ENCODE measurements at regions not wholly inside any gene's neighbourhood (a gene's known extent, or its start where the extent isn't known, plus 50 kb on each side); places are given as distances from the start of the nearest gene placed in this dataset.
"Not testable (repeated sequence)": the region's sequence is repeated elsewhere in the genome, so short reads cannot be mapped to it uniquely, and the experiment has no call there.

DNA sequence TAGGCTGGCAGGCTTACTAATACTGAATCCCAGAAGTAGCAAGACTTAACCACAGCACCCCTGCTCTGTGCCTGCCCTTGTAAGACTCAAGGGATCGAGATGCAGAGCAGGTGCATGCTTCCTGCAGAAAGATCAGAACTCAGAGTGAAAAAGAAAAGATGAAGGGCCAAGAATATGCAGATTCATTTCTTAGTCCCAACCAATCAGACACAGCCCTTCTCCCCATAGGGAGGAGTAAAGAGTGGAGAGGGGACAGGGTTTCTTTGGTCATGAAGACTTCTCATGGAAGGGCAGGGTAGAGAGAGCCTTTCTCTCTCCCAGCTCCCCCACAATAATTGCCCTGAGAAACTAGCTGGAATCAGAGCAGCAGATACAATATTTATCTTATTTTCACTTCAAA is 105.6 kb upstream of the MB21D2 start:
- Mint-ChIP-seq H3K4me1 (ENCODE audit: low read depth) (no peaks in the 10 kb centered on the region), H3K9me3 (no peaks in the 10 kb centered on the region), H3K36me3 (ENCODE audit: low read depth) (no peaks in the 10 kb centered on the region), H3K4me3 (no peak overlapping the region), H3K27ac (no peak overlapping the region), H3K27me3 (ENCODE audit: low read depth) (no peaks in the 10 kb centered on the region)
- intact Hi-C loops (cut with micrococcal nuclease): no loop called here
- DNase-seq: no peak
- CTCF ChIA-PET: no interaction called here

DNA sequence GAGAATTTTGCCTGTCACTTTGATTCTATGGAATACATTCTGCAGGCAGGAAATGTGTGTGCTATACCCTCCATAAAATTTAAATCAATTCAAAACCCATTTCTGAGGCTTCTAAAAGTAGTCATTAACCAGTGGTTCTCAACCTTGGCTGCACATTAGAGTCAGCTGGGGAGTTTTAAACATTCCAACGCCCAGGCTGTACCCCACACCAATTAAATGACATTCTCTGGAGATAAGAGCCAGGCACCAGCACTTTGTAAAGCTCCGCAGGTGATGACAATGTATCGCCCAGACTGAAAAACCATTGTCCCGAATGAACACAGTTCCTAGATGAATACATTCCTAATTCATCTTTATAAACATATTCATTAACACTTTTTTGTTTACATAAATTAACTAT is 110.6 kb upstream of the MB21D2 start:
- Mint-ChIP-seq H3K27me3 (ENCODE audit: low read depth) (no peaks in the 10 kb centered on the region), H3K27ac (no peak overlapping the region), H3K9me3 (no peaks in the 10 kb centered on the region), H3K36me3 (ENCODE audit: low read depth) (no peaks in the 10 kb centered on the region), H3K4me3 (no peak overlapping the region), H3K4me1 (ENCODE audit: low read depth) (peaks cover 5% of the 10 kb centered on the region)
- intact Hi-C loops (cut with micrococcal nuclease): no loop called here
- CTCF ChIA-PET: no interaction called here
- DNase-seq: no peak

DNA sequence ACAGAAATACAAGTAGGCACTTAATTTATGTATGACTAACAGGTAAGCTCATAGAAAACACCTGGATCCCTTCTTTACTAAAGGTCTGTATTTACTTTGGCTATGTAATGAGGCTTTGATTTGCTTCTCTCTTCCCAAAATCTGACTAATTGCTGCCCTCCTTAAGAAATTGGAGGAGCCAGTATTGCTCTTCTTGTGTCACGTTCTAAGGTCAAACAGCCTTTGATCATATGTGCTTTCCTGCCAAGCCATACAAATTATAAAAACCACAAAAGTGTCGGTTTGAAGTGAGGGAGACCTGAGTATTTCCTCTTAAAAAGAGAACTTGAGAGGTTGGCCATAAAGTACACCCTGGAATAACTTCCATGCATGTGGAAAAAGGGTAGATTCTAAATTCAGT is 112.1 kb upstream of the MB21D2 start:
- CTCF ChIA-PET: no interaction called here
- H3K27ac Mint-ChIP-seq: no peak overlapping the region
- peaks cover 5% of the 10 kb centered on the region for H3K4me1 Mint-ChIP-seq (ENCODE audit: low read depth)

DNA sequence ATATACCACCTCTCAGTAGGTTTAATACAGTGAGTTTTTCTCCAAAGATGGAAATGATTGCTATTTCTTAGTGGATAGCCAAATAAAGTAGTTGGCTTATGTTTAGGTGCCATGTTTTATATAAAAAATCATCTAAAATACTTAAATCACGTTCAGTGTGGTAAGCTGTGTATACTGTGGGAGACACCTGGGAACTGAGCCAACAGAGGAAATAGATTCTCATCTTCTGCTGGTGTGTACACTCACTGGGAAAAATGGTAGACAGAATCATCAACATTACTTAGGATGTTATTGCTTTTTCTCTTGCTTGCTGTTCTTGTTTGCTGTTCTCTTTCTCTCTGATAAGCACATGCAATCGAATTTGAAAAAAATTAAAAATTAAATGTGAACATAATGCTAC is 112.6 kb upstream of the MB21D2 start:
- intact Hi-C loops (cut with micrococcal nuclease): no loop called here
- Mint-ChIP-seq H3K4me3 (no peak overlapping the region), H3K36me3 (ENCODE audit: low read depth) (no peaks in the 10 kb centered on the region), H3K27me3 (ENCODE audit: low read depth) (no peaks in the 10 kb centered on the region), H3K9me3 (no peaks in the 10 kb centered on the region), H3K4me1 (ENCODE audit: low read depth) (peaks cover 5% of the 10 kb centered on the region), H3K27ac (no peak overlapping the region)
- CTCF ChIA-PET: no interaction called here
- DNase-seq: no peak

More for the DNA sequence above, 112.1 kb upstream of the MB21D2 start:
- H3K36me3 Mint-ChIP-seq (ENCODE audit: low read depth): no peaks in the 10 kb centered on the region
- no peak for DNase-seq
- H3K4me3 Mint-ChIP-seq: no peak overlapping the region
- no peaks in the 10 kb centered on the region for H3K27me3 Mint-ChIP-seq (ENCODE audit: low read depth)
- H3K9me3 Mint-ChIP-seq: no peaks in the 10 kb centered on the region
- intact Hi-C loops (cut with micrococcal nuclease): no loop called here

DNA sequence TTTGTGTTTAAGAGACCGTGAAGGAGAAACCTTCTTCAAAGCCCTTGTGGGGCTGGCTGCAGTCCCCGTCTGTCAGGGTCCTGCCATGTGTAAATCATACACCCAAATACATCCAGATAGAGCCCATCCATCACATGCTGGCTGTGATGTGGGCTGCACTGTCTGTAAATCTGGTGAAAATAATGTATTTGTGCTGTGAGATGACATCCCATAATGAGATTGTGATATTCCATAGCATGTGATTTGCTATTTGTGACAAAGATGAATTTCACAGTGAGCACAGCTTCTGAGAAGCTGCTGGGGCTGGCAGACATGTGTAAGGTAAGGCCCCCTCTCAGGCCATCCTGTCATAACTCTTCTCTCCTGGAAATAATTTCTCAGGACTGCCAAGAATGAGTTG is 114.3 kb upstream of the MB21D2 start:
- CTCF ChIA-PET: interaction anchor here (1.3 kb wide), 2 partner anchors 9 to 215 kb away, joined by 3 read pairs; no protein-coding TSS in a partner anchor
- Mint-ChIP-seq H3K36me3 (ENCODE audit: low read depth) (no peaks in the 10 kb centered on the region), H3K4me3 (no peak overlapping the region), H3K27me3 (ENCODE audit: low read depth) (no peaks in the 10 kb centered on the region), H3K27ac (no peak overlapping the region), H3K9me3 (peaks cover 1% of the 10 kb centered on the region), H3K4me1 (ENCODE audit: low read depth) (peaks cover 5% of the 10 kb centered on the region)
- DNase-seq: no peak
- intact Hi-C loops (cut with micrococcal nuclease): no loop called here

DNA sequence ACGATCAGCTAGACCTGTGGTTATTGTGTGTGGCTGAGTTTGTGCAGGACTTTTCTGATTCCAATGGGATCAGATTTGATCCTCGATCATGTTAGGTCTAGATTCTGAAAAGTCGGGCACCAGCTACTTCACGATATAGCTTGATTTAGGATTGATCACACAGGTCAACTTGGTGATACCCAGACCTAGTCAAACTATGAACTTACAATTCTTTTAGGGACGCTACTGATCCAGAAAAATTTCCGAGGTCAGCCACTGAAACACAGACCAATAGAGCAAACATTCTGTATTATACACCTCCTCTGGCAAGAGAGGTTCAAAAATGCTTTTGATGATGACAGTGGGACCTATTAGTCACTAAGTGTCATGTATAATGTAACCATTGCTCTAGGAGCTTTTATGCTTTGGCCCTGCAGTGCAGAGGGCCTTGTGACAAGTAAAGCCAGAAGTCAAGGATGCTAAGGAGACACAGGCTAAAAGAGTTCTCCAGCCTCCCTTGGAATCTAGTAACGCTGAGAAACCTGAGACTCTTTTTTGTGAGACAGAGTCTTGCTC is 115.6 kb upstream of the MB21D2 start:
- CTCF ChIA-PET: interaction anchor here (1.3 kb wide), 3 partner anchors 8 to 216 kb away, joined by 3 to 6 read pairs (median 3); no protein-coding TSS in a partner anchor
- Mint-ChIP-seq H3K27me3 (ENCODE audit: low read depth) (no peaks in the 10 kb centered on the region), H3K27ac (no peak overlapping the region), H3K36me3 (ENCODE audit: low read depth) (no peaks in the 10 kb centered on the region), H3K9me3 (peaks cover 1% of the 10 kb centered on the region), H3K4me3 (no peak overlapping the region), H3K4me1 (ENCODE audit: low read depth) (peaks cover 5% of the 10 kb centered on the region)
- intact Hi-C loops (cut with micrococcal nuclease): no loop called here
- no peak for DNase-seq

DNA sequence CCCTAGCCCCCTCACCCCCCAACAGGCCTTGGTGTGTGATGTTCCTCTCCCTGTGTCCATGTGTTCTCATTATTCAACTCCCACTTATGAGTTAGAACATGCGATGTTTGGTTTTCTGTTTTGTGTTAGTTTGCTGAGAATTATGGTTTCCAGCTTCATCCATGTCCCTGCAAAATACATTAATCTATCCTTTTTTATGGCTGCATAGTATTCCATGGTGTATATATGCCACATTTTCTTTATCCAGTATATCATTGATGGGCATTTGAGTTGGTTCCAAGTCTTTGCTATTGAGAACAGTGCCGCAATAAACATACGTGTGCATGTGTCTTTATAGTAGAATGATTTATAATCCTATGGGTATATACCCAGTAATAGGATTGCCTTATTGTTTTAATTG is 120.2 kb upstream of the MB21D2 start:
- intact Hi-C loops (cut with micrococcal nuclease); H3K4me1 Mint-ChIP-seq (ENCODE audit: low read depth); H3K36me3 Mint-ChIP-seq (ENCODE audit: low read depth); H3K27ac Mint-ChIP-seq; H3K9me3 Mint-ChIP-seq; H3K27me3 Mint-ChIP-seq (ENCODE audit: low read depth); H3K4me3 Mint-ChIP-seq; DNase-seq: not testable (repeated sequence)
- CTCF ChIA-PET: interaction anchor here (6.5 kb wide), 1 partner anchor 223 kb away, joined by 155 read pairs; no protein-coding TSS in a partner anchor

DNA sequence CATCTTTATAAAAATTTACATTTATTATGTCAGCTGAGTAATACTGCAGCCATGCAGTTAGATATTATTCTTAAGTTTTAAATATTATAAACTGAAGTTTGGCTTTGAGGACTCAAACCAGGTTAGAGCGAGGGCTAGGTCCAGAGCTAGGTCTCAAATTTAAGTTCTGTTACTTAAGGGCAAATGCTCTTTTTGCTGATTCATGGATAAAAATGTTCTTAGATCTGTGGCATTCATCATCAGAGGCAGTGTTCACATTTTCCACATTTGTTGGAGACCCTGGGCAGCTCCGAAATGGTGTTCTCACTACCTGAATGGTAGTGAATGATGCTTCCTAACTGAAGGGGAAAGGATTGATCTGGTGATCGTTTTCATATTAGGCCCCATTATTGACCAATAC is 121.4 kb upstream of the MB21D2 start:
- no peak for DNase-seq
- H3K36me3 Mint-ChIP-seq (ENCODE audit: low read depth): no peaks in the 10 kb centered on the region
- H3K9me3 Mint-ChIP-seq: peaks cover 1% of the 10 kb centered on the region
- no peaks in the 10 kb centered on the region for H3K27me3 Mint-ChIP-seq (ENCODE audit: low read depth)
- intact Hi-C loops (cut with micrococcal nuclease): no loop called here
- H3K27ac Mint-ChIP-seq: no peak overlapping the region
- CTCF ChIA-PET: interaction anchor here (6.5 kb wide), 1 partner anchor 224 kb away, joined by 155 read pairs; no protein-coding TSS in a partner anchor
- no peaks in the 10 kb centered on the region for H3K4me1 Mint-ChIP-seq (ENCODE audit: low read depth)
- H3K4me3 Mint-ChIP-seq: no peak overlapping the region

DNA sequence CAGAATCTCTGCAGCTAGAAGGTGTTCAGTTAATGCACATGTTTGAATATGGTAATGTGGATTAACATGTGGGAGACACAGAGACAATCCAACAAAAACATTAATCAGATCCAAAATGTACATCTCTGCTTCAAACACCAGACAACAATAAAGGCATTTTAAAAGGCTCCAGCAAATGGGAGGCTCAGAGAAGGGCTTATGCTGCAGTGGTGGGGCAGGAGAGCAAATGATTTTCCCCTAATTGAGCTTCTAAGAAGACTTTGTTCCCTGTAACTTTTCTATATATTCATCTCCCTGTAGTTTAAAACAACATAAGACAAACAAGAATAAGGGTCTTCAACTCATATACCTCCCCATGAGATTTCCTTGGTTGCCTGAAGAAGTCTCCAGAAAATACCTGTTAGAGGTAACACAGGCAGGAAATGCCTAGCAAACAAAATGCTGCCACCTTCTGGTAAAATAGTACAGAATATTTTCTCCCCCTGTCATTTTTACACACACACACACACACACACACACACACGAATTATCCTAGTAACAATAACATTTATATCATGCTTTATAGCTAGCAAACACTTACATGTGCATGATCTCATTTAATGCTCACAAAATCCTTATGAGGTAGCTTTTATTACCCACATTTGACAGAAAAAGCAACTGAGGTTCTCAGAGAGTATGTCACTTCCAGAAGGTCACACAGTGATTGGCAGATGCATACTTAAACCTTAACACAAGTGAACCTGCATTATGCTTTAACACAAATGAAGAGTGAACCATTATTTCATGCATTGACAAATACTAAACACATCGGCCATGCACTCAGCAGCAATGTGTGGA is 123.4 kb upstream of the MB21D2 start:
- H3K36me3 Mint-ChIP-seq (ENCODE audit: low read depth): no peaks in the 10 kb centered on the region
- CTCF ChIA-PET: interaction anchor here (0.6 to 6.5 kb wide), 26 partner anchors 8 to 531 kb away, joined by 3 to 155 read pairs (median 4); no protein-coding TSS in a partner anchor
- peak; percentile 9 for DNase-seq
- H3K27me3 Mint-ChIP-seq (ENCODE audit: low read depth): no peaks in the 10 kb centered on the region
- H3K4me1 Mint-ChIP-seq (ENCODE audit: low read depth): no peaks in the 10 kb centered on the region
- H3K4me3 Mint-ChIP-seq: no peak overlapping the region
- no peaks in the 10 kb centered on the region for H3K9me3 Mint-ChIP-seq
- H3K27ac Mint-ChIP-seq: no peak overlapping the region
- intact Hi-C loops (cut with micrococcal nuclease): loop anchor here (1.0 to 5.0 kb wide), 5 partner anchors 124 to 531 kb away; partner anchors contain the start of gene MB21D2

DNA sequence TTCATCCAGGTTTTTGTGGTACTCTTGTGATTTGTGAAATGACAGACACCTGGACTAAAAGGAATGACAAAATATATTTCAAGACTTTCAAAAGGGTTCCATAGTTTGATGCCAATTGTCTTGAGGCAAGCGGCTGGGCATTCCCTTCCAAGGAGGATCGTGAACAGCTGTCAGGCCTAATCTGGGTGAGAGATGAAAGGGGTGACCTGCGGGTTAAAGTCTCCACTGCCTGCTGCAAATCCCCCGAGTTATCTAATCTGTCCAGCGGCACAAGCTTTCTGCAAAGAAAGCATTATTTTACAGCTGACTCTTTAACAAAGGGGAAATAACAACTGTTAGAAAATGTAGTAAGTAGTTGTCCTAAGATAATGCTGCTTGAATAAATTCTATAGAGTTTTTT is 128.7 kb upstream of the MB21D2 start:
- CTCF ChIA-PET: interaction anchor here (0.7 kb wide), 1 partner anchor 523 kb away, joined by 3 read pairs; no protein-coding TSS in a partner anchor
- Mint-ChIP-seq H3K4me1 (ENCODE audit: low read depth) (no peaks in the 10 kb centered on the region), H3K27ac (no peak overlapping the region), H3K9me3 (no peaks in the 10 kb centered on the region), H3K36me3 (ENCODE audit: low read depth) (no peaks in the 10 kb centered on the region), H3K27me3 (ENCODE audit: low read depth) (no peaks in the 10 kb centered on the region), H3K4me3 (no peak overlapping the region)
- intact Hi-C loops (cut with micrococcal nuclease): no loop called here
- DNase-seq: no peak

DNA sequence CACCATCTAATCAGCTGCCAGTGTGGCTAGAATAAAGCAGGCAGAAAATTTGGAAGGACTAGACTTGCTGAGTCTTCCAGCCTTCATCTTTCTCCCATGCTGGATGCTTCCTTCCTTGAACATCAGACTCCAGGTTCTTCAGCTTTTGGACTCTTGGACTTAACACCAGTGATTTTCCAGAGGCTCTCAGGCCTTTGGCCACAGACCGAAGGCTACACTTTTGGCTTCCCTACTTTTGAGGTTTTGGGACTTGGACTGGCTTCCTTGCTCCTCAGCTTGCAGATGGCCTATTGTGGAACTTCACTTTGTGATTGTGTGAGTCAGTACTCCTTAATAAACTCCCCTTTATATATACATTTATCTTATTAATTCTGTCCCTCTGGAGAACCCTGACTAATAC is 129.8 kb upstream of the MB21D2 start:
- CTCF ChIA-PET: interaction anchor here (0.6 kb wide), 1 partner anchor 207 kb away, joined by 7 read pairs; no protein-coding TSS in a partner anchor
- H3K9me3 Mint-ChIP-seq; H3K36me3 Mint-ChIP-seq (ENCODE audit: low read depth): not testable (repeated sequence)

DNA sequence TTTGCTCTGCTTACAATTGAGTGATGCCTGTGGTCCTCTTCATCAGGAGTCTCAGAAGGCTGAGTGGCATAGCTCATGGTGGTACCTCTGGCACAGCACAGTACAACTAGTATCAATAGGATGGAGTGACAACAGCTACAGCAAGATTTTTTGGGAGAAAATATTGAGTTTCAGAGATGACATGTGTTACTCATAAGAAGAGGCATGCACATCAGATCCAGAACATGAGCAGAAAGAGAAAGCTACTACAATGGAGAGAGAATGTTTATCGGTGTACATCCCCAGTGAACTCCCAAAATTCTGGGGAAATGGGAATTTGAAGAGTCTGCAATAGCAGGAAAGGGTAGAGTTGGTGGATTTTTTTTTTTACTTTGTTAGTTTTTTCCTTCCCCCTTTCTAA is 130.5 kb upstream of the MB21D2 start:
- H3K36me3 Mint-ChIP-seq (ENCODE audit: low read depth): no peaks in the 10 kb centered on the region

More for the DNA sequence above, 129.8 kb upstream of the MB21D2 start:
- H3K27ac Mint-ChIP-seq; DNase-seq; H3K4me3 Mint-ChIP-seq; H3K27me3 Mint-ChIP-seq (ENCODE audit: low read depth); H3K4me1 Mint-ChIP-seq (ENCODE audit: low read depth); intact Hi-C loops (cut with micrococcal nuclease): not testable (repeated sequence)

More for the DNA sequence above, 130.5 kb upstream of the MB21D2 start:
- Mint-ChIP-seq H3K4me3 (no peak overlapping the region), H3K9me3 (no peaks in the 10 kb centered on the region), H3K27ac (no peak overlapping the region), H3K4me1 (ENCODE audit: low read depth) (no peaks in the 10 kb centered on the region), H3K27me3 (ENCODE audit: low read depth) (no peaks in the 10 kb centered on the region)
- intact Hi-C loops (cut with micrococcal nuclease): no loop called here
- no peak for DNase-seq
- CTCF ChIA-PET: interaction anchor here (0.6 kb wide), 1 partner anchor 208 kb away, joined by 7 read pairs; no protein-coding TSS in a partner anchor
